Endodermal cell (in vitro differentiated cells): ENCODE measurements at regions not wholly inside any gene's neighbourhood (a gene's known extent, or its start where the extent isn't known, plus 50 kb on each side); places are given as distances from the start of the nearest gene placed in this dataset.

Source experiments
- DNase-seq: peaks from one replicate; pipeline ENCODE4 v3.0.0-alpha.2; 2017
- H3K27ac ChIP-seq: 2 replicates; pipeline ENCODE4 v1.5.1; 2013; ENCODE audit warnings: mild to moderate bottlenecking, low read depth, low read length, moderate library complexity
- H3K27me3 ChIP-seq: 2 replicates; pipeline ENCODE4 v1.6.1; 2013; ENCODE audit warnings: mild to moderate bottlenecking, low read length, moderate library complexity; ENCODE audit not compliant: insufficient read depth, control insufficient read depth, poor library complexity, severe bottlenecking
- H3K36me3 ChIP-seq: 2 replicates; pipeline ENCODE4 v1.7.0; 2013; ENCODE audit warnings: mild to moderate bottlenecking, low read length, moderate library complexity; ENCODE audit not compliant: control insufficient read depth, insufficient read depth
- H3K4me1 ChIP-seq: one replicate; pipeline ENCODE4 v1.7.0; 2013; ENCODE audit warnings: low read length; ENCODE audit not compliant: control insufficient read depth, insufficient read depth
- H3K4me3 ChIP-seq: 2 replicates; pipeline ENCODE4 v1.5.1; 2013; ENCODE audit warnings: mild to moderate bottlenecking, low read length, moderate library complexity
- H3K9ac ChIP-seq: 2 replicates; pipeline ENCODE4 v1.6.1; 2013; ENCODE audit warnings: mild to moderate bottlenecking, low read length, moderate library complexity; ENCODE audit not compliant: poor library complexity, severe bottlenecking; ENCODE audit errors: extremely low read depth
- H3K9me3 ChIP-seq: 2 replicates; pipeline ENCODE4 v1.6.1; 2013; ENCODE audit warnings: mild to moderate bottlenecking, low read length, moderate library complexity; ENCODE audit not compliant: control insufficient read depth
- H3K27ac Mint-ChIP-seq: 2 replicates; pipeline ENCODE4 v1.8.0; 2020; ENCODE audit warnings: mixed read lengths
- H3K27me3 Mint-ChIP-seq: 2 replicates; pipeline ENCODE4 v1.8.0; 2021; ENCODE audit warnings: mild to moderate bottlenecking, mixed read lengths; ENCODE audit not compliant: insufficient read depth
- H3K36me3 Mint-ChIP-seq: 2 replicates; pipeline ENCODE4 v1.8.0; 2020; ENCODE audit warnings: low read depth, mixed read lengths
- H3K4me1 Mint-ChIP-seq: 2 replicates; pipeline ENCODE4 v1.8.0; 2020; ENCODE audit warnings: mixed read lengths
- H3K4me3 Mint-ChIP-seq: 2 replicates; pipeline ENCODE4 v1.8.0; 2020; ENCODE audit warnings: mild to moderate bottlenecking, moderate library complexity, mixed read lengths
- H3K9me3 Mint-ChIP-seq: 2 replicates; pipeline ENCODE4 v1.8.0; 2020; ENCODE audit warnings: mild to moderate bottlenecking, mixed read lengths
- CTCF ChIP-seq: fragments of 200-600 bp; sonication (generic); conservative IDR thresholded peaks from 2 replicates; pipeline ENCODE4 v1.5.0; 2021; ENCODE audit warnings: antibody characterized with exemption, mild to moderate bottlenecking
- WGBS, 2 experiments: methylation state at CpG; one replicate each; pipeline versions ENCODE4 v1.1.5 to v1.1.7; 2013; ENCODE audit warnings: missing lambda C conversion rate in 2 of 2, mixed read lengths in 1 of 2; ENCODE audit not compliant: insufficient coverage in 1 of 2, insufficient read length in 1 of 2; 5-methylcytosine and 5-hydroxymethylcytosine counted together

- no peak overlapping the region for H3K27ac Mint-ChIP-seq
- Histone ChIP-seq H3K9me3 (no peaks in the 10 kb centered on the region), H3K27me3 (peaks cover 23% of the 10 kb centered on the region), H3K9ac (no peak overlapping the region), H3K36me3 (no peaks in the 10 kb centered on the region), H3K27ac (no peak overlapping the region), H3K4me3 (no peak overlapping the region), H3K4me1 (peaks cover 24% of the 10 kb centered on the region)
- H3K36me3 Mint-ChIP-seq = no peaks in the 10 kb centered on the region
- 89 to 90% methylated on average over 2 to 3 of the region's 3 CpGs for WGBS, 2 experiments
- H3K9me3 Mint-ChIP-seq = peaks cover 3% of the 10 kb centered on the region
- peaks cover 95% of the 10 kb centered on the region for H3K27me3 Mint-ChIP-seq
- TF ChIP-seq CTCF = no peak
- DNase-seq = peak; percentile 6
- no peak overlapping the region for H3K4me3 Mint-ChIP-seq
- H3K4me1 Mint-ChIP-seq = peaks cover 38% of the 10 kb centered on the region
Observed at GRCh38 chr2:217688494-217688893, 314.3 kb downstream of the TNS1 start.

DNA sequence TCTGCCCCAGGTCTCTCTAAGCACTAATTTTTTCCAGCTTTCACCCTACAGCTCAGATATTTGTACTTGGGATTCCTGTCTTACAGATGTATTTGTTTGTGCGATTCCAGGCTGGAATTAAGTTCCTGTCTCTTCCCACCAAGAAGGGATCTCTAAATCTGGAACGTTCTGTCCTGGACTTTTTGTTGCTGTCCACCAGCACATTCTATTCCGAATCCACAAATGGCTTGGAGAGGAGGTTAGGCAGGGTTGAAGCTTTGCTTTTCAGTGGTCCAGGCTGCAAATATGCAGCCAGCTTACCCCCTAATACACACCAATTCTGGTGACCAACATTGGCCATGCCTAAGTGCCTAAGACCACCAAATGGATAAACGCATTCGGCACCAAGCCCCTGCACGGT lies 315.0 kb downstream of the TNS1 start:
- H3K27me3 Mint-ChIP-seq = peaks cover 98% of the 10 kb centered on the region
- Histone ChIP-seq H3K9ac (no peak overlapping the region), H3K4me3 (no peak overlapping the region), H3K36me3 (no peaks in the 10 kb centered on the region), H3K9me3 (no peaks in the 10 kb centered on the region), H3K27ac (no peak overlapping the region), H3K27me3 (peaks cover 27% of the 10 kb centered on the region), H3K4me1 (peaks cover 31% of the 10 kb centered on the region)
- WGBS, 2 experiments = 94 to 98% methylated on average over 6 of the region's 6 CpGs
- H3K9me3 Mint-ChIP-seq = peaks cover 3% of the 10 kb centered on the region
- TF ChIP-seq CTCF = no peak
- no peak overlapping the region for H3K4me3 Mint-ChIP-seq
- peak; percentile 15 for DNase-seq
- no peak overlapping the region for H3K27ac Mint-ChIP-seq
- no peaks in the 10 kb centered on the region for H3K36me3 Mint-ChIP-seq
- H3K4me1 Mint-ChIP-seq = peaks cover 39% of the 10 kb centered on the region

DNA sequence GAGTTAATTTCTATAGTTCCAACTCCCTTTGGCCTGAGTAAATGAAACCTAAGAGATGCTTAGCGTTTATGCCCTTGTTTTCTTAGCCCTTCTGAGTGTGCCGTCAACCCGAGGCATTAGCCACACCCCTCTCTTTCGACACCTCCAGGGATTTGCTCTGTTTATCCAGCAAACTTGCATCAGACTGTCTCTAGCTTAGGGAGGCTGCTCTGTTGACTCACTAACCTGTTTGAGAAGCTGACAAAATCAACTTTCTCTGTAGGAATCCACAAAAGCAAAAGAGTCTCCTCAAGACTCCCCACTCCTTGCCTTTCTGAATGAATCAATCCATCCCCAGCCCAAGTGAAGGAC lies 317.6 kb downstream of the TNS1 start:
- 20 to 25% methylated on average over 4 of the region's 4 CpGs for WGBS, 2 experiments
- H3K4me1 Mint-ChIP-seq = peaks cover 47% of the 10 kb centered on the region
- peak; percentile 77 for DNase-seq
- H3K4me1 ChIP-seq = peaks cover 40% of the 10 kb centered on the region
- peaks cover 95% of the 10 kb centered on the region for H3K27me3 Mint-ChIP-seq
- H3K27ac Mint-ChIP-seq = peak overlapping the region; percentile 35
- H3K36me3 ChIP-seq = no peaks in the 10 kb centered on the region
- peak overlapping the region; percentile 46 for H3K4me3 ChIP-seq
- peak overlapping the region; percentile 13 for H3K9ac ChIP-seq
- no peaks in the 10 kb centered on the region for H3K9me3 ChIP-seq
- H3K9me3 Mint-ChIP-seq = no peaks in the 10 kb centered on the region
- H3K27ac ChIP-seq = no peak overlapping the region
- peaks cover 34% of the 10 kb centered on the region for H3K27me3 ChIP-seq
- H3K4me3 Mint-ChIP-seq = no peak overlapping the region
- H3K36me3 Mint-ChIP-seq = no peaks in the 10 kb centered on the region
- TF ChIP-seq CTCF = no peak
